KMS-11 (cell line): ENCODE measurements at regions not wholly inside any gene's neighbourhood (a gene's known extent, or its start where the extent isn't known, plus 50 kb on each side); places are given as distances from the start of the nearest gene placed in this dataset.
"Not testable (repeated sequence)": the region's sequence is repeated elsewhere in the genome, so short reads cannot be mapped to it uniquely, and the experiment has no call there.

Experiments used
- H2AFZ ChIP-seq: fragments of 200-600 bp; sonication (generic); 2 replicates; pipeline ENCODE4 v1.6.1; 2016; ENCODE audit warnings: antibody characterized with exemption, mixed run types, low read depth
- H3K27ac ChIP-seq: fragments of 200-600 bp; sonication (generic); 2 replicates; pipeline ENCODE4 v1.6.1; 2016; ENCODE audit warnings: mild to moderate bottlenecking, mixed run types
- H3K27me3 ChIP-seq: fragments of 200-600 bp; sonication (generic); 2 replicates; pipeline ENCODE4 v1.6.1; 2017; ENCODE audit warnings: mild to moderate bottlenecking, low read depth, mixed run types, moderate library complexity; ENCODE audit not compliant: insufficient read depth
- H3K36me3 ChIP-seq: fragments of 200-600 bp; sonication (generic); 2 replicates; pipeline ENCODE4 v1.6.1; 2017; ENCODE audit warnings: mild to moderate bottlenecking, mixed run types; ENCODE audit not compliant: insufficient read depth
- H3K4me1 ChIP-seq: fragments of 200-600 bp; sonication (generic); 2 replicates; pipeline ENCODE4 v1.6.1; 2016; ENCODE audit warnings: mild to moderate bottlenecking, low read depth, mixed run types; ENCODE audit not compliant: poor library complexity, severe bottlenecking
- H3K4me2 ChIP-seq: fragments of 200-600 bp; sonication (generic); 2 replicates; pipeline ENCODE4 v1.7.0; 2016; ENCODE audit warnings: mild to moderate bottlenecking, mixed run types
- H3K4me3 ChIP-seq: fragments of 200-600 bp; sonication (generic); IDR thresholded peaks from 2 replicates; pipeline ENCODE4 v1.6.1; 2017; ENCODE audit warnings: low read depth, low read length, mixed read lengths; ENCODE audit not compliant: insufficient read depth
- H3K79me2 ChIP-seq: fragments of 200-600 bp; sonication (generic); 2 replicates; pipeline ENCODE4 v1.6.1; 2016; ENCODE audit warnings: low read depth, mixed run types; ENCODE audit not compliant: insufficient read depth
- H3K9ac ChIP-seq: fragments of 200-600 bp; sonication (generic); 2 replicates; pipeline ENCODE4 v1.6.1; 2016; ENCODE audit warnings: mild to moderate bottlenecking, mixed run types
- H4K20me1 ChIP-seq: fragments of 200-600 bp; sonication (generic); 2 replicates; pipeline ENCODE4 v1.6.1; 2016; ENCODE audit warnings: mild to moderate bottlenecking, mixed run types; ENCODE audit not compliant: insufficient read depth
- CTCF ChIP-seq: fragments of 200-600 bp; sonication (generic); conservative IDR thresholded peaks from 2 replicates; pipeline ENCODE4 v1.6.1; 2017; ENCODE audit warnings: low read depth, mild to moderate bottlenecking, antibody characterized with exemption, low read length, moderate library complexity, mixed read lengths

GRCh38 chr2:53610260-53610659 lies 157.3 kb upstream of the CHAC2 start:
- TF ChIP-seq CTCF = no peak
- no peak overlapping the region for H3K27ac ChIP-seq
- H3K36me3 ChIP-seq = no peaks in the 10 kb centered on the region
- no peak overlapping the region for H2AFZ ChIP-seq
- no peaks in the 10 kb centered on the region for H3K4me1 ChIP-seq
- no peaks in the 10 kb centered on the region for H3K27me3 ChIP-seq
- no peak overlapping the region for H3K4me3 ChIP-seq
- no peak overlapping the region for H3K4me2 ChIP-seq
- H3K9ac ChIP-seq = no peak overlapping the region
- no peaks in the 10 kb centered on the region for H4K20me1 ChIP-seq
- no peaks in the 10 kb centered on the region for H3K79me2 ChIP-seq

GRCh38 chr2:53609551-53609950 lies 158.1 kb upstream of the CHAC2 start:
- Histone ChIP-seq H3K9ac (no peak overlapping the region), H3K4me2 (no peak overlapping the region), H3K4me3 (no peak overlapping the region), H3K27me3 (no peaks in the 10 kb centered on the region), H3K4me1 (no peaks in the 10 kb centered on the region), H2AFZ (no peak overlapping the region), H3K79me2 (no peaks in the 10 kb centered on the region), H4K20me1 (no peaks in the 10 kb centered on the region), H3K27ac (no peak overlapping the region), H3K36me3 (no peaks in the 10 kb centered on the region)
- no peak for TF ChIP-seq CTCF

GRCh38 chr2:53608293-53608692 lies 159.3 kb upstream of the CHAC2 start:
- Histone ChIP-seq H3K4me1 (no peaks in the 10 kb centered on the region), H3K4me2 (no peak overlapping the region), H4K20me1 (no peaks in the 10 kb centered on the region), H3K9ac (no peak overlapping the region), H2AFZ (no peak overlapping the region), H3K36me3 (no peaks in the 10 kb centered on the region), H3K27me3 (no peaks in the 10 kb centered on the region), H3K27ac (no peak overlapping the region), H3K4me3 (no peak overlapping the region), H3K79me2 (no peaks in the 10 kb centered on the region)
- TF ChIP-seq CTCF = no peak

- no peak for TF ChIP-seq CTCF
Measured at GRCh38 chr2:53600815-53601214, 166.8 kb upstream of the CHAC2 start.

GRCh38 chr2:53586733-53587612 lies 180.6 kb upstream of the CHAC2 start:
- not testable (repeated sequence) for H3K36me3 ChIP-seq, H4K20me1 ChIP-seq, H3K4me1 ChIP-seq, H2AFZ ChIP-seq, H3K4me3 ChIP-seq, H3K27ac ChIP-seq, H3K79me2 ChIP-seq, H3K27me3 ChIP-seq, H3K4me2 ChIP-seq, H3K9ac ChIP-seq

More at GRCh38 chr2:53600815-53601214, 166.8 kb upstream of the CHAC2 start:
- H2AFZ ChIP-seq = no peak overlapping the region
- no peak overlapping the region for H3K9ac ChIP-seq
- H4K20me1 ChIP-seq = no peaks in the 10 kb centered on the region
- H3K36me3 ChIP-seq = no peaks in the 10 kb centered on the region
- no peak overlapping the region for H3K4me3 ChIP-seq
- H3K4me2 ChIP-seq = no peak overlapping the region
- no peak overlapping the region for H3K27ac ChIP-seq
- no peaks in the 10 kb centered on the region for H3K27me3 ChIP-seq
- H3K79me2 ChIP-seq = no peaks in the 10 kb centered on the region
- H3K4me1 ChIP-seq = no peaks in the 10 kb centered on the region
